ENCODE measurements at regions not wholly inside any gene's neighbourhood (a gene's known extent, or its start where the extent isn't known, plus 50 kb on each side); places are given as distances from the start of the nearest gene placed in this dataset.

DNA sequence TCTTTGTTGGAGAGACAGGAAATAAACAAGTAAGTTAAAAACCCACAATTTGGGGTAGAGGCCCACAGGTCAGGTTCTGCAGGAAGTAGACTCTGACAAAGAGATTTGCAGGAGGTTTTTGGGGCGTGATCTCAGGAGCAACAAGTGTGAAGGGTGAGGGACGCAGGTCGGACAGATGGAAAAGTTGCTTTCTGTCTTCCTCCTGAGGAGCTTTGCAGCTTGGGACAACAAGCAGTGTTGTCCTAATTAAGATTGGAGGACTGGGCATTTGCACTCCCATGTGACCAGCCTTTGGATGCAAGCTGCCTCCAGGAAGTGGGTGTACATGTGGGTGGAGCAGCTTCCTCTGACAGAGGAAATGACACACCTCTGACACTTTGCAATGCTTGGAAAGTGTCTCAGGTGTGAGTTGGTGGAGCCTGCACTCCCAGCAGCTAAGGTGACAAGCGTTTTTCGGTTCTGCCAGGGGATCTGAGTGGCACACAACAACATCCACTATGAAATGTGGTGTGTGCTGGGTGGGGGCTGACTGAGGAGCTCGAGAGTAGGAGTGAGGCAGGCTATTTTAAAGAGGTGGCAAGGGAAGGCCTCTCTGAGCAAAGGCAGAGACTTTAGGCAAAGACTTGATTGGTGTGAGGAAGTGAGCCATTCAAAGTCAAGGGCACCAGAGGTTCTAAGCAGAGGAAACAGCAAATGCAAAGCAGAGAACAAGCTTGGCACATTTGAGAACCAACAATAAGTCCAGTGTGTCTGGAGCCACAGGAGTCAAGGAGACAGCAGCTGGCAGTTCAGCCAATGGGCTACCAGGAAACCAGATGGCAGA, 339.8 kb upstream of the GATB start:
- ATAC-seq (no peak), DNase-seq (ENCODE audit: low spot score) (no peak)

DNA sequence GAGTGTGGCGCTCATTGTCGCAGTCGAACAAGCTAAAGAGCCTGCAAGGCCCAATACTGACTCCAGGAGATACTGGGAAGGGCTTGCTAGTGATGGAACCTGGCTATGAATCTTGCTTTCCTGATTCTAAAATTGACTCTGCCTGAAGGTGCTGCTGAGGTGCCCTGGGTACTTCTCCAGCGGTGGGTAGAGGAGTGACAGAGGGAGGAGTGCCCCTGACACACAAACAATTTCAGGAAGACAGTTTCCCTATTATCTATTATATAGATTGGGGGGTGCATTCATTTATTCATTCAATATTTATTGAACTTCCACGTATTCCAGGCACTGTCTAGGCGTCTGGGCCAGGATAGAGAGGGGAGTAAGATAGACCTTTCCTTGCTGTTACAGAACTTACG, 339.2 kb upstream of the GATB start:
- DNase-seq (ENCODE audit: low spot score), result no peak
- ATAC-seq, result no peak

DNA sequence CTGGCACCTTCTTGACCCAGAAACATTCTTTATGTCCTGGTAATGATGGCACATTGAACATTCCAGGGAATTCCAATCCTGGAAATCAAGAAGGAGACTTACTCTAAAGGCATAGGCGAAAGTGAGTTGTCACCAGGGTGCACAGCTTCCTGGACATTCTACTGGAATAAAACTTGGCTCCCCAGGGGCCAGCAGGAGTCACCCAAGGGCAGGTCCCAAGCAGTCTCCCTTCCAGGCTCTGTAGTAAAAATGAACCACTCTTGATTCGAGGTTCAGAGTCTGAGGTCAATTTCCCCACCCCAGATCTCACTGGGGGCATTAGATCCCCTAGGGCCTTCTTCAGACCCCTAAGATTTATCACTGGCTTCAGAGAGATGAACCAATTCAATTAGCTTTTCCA, 338.7 kb upstream of the GATB start:
- ATAC-seq (no peak), DNase-seq (ENCODE audit: low spot score) (no peak)

DNA sequence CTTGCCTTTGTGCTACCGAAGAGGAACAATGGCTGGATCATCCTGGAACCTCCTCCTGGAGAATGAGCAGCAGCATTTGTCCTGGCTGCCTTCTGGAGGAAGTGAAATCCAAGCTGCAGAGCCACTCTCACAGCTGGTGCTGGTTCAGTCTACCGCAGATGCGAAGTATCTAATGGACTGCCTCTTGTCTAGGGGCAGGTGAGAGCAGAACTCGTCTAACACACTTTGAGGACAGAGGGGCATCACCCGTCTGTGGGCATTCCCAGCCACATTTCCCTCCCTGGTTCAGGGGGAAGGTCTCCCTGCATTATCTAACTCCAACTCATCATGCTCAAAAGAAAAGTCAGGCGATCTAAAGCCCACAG, 338.2 kb upstream of the GATB start:
- DNase-seq (ENCODE audit: low spot score) (no peak), ATAC-seq (no peak)

DNA sequence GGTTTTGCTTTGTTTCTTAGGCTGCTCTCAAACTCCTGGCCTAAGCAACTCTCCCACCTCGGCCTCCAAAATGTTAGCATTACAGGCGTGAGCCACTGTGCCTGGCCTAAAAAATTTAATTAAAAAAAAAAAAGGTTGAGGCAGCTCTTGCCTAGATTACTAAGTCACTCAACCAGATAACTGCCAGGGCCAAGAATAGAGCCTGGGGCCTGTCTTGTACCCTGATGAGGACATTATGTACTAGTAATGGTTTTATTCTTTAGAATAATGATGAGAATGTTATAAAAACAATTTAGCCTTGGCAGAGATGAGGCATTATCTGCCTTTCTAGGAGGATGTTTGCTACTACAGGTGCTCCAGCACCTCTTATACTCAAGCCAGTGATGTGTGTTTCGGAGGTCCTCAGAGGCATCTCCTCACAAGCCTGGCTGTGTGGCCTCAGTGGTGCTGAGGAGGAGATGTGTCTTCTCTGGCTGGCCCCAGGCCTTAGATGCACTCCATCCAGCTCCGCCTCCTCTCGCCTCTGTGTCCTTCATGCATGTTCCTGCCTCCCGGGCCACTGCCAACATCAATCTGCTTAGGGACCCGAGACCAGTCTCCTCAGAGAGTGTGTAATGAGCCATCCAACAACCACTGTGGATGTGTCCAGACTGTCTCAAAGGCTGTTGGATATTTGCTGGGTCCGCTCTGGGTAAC, 337.7 kb upstream of the GATB start:
- ATAC-seq (no peak), DNase-seq (ENCODE audit: low spot score) (no peak)

DNA sequence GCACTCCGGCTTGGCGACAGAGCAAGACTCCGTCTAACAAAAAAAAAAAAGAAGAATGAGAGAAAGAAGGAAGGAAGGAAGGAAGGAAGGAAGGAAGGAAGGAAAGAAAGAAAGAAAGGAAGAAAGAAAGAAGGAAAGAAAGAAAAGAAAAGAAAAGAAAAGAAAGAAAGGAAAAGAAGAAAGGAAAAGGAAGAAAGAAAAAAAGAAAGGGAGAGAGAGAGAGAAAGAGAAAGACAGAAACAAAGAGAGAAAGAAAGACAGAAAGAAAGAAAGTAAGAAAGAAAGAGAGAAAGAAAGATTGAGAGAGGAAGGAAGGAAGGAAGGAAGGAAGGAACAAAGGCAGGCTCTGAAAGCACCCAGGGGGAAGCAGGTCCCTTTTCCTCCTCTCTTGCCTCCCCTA, 336.6 kb upstream of the GATB start:
- ATAC-seq, result no peak
- no peak for DNase-seq (ENCODE audit: low spot score)

DNA sequence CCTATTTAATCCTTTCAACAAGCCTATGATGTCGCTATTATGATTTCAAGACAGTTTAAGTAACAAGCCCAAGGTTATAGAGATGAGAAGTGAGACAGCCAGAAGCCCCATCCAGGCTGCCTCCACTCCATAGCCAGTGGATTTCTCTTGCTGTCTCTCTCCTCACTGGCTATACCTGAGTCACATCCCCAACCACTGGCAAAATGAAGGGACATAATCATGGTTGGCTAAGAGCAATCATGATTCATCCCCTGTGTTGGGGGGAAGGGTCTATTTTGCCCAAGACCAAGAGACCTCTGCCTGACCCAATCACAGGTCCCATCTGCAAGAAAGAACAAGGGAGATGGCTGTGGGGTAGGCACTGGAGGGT, 334.9 kb upstream of the GATB start:
- DNase-seq (ENCODE audit: low spot score) (no peak), ATAC-seq (no peak)

DNA sequence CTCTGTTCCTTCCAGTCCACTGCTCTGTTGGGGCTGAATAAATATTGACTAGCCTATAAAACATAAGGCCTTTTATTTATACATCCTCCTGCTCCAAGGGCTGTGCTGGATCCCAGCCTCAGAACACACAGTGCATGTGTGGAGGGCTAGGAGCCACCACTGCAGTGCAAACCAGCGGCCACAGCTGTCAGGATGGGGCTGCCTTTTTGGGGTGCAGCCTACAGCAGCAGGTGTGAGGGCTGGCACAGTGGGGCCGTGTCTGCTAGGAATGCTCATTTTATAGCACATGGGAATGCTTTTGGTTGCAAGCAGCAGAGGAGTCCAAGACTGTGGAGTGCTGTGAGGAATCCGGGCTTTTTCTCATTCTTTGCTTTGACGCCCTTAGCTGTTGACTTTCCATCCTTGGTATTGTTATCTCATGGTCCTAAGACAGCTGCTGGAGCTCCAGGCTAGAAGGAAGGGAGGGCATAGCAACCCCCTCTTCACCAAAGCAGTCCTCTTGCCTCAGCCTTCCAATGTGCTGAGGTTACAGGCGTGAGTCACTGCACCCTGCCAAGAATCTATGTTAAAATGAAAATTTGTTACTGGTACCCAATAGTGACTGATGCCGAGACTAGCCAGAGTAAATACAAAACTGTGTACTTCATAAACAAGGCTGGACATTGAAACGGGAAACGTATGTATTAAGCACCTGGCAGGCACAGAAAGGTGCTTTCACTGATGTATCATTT, 334.3 kb upstream of the GATB start:
- DNase-seq (ENCODE audit: low spot score) (no peak), ATAC-seq (no peak)

DNA sequence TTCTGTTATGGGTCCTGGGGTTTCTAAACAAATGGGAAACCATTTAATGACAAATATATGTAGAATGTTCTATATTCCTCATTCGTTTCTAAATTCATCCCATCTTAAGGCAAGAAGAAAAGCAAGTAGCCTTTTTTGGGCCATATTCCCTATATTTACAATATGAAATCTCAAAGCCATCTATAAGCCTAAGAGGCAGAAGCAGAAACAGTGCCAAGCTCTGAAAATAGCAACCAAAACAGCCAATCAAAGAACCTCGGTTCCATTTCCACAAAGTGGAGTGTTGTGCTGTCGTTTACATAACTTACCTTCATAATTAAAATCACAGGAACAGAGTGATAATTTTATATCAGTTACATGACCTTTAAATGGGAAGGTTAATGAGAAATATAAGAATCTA, 330.6 kb upstream of the GATB start:
- ATAC-seq (no peak), DNase-seq (ENCODE audit: low spot score) (no peak)

DNA sequence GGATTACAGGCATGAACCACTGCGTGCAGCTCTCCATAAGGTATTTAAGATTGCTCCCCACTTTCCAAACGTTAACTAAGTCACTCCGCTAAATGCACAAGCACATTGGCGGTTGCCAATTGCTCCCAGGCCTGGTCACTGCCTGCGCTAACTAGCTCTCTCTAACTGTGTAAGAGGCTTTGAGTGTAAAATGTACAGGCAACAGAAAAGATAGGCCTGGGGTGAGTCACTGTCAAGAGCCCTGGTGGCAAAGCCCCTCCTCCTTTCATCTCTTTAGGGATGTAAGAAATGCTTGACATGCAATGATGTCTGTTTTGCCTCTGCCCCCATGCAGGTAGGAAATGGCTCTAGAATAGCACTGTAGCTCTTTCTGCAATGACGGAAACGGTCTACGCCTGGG, 329.7 kb upstream of the GATB start:
- DNase-seq (ENCODE audit: low spot score) (no peak), ATAC-seq (no peak)

DNA sequence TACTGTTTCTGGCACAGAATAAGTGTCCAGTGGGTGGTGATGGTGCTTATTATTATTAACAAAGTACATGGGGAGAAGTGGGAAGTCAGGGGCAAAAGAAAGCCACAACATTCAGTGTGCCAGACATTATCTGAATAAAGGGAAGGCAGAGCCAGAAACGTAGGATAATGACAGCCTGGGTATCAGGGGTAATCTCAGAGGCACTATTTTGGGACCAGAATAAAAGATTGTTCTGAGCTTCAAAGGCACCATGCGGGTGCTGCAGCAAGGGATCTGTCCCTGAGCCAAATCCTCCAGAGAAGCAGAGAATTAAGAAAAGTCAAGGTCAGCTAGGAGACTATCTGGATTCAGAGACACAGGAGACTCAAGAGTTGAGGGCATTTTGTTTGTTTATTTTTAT, 328.8 kb upstream of the GATB start:
- no peak for DNase-seq (ENCODE audit: low spot score)
- no peak for ATAC-seq

DNA sequence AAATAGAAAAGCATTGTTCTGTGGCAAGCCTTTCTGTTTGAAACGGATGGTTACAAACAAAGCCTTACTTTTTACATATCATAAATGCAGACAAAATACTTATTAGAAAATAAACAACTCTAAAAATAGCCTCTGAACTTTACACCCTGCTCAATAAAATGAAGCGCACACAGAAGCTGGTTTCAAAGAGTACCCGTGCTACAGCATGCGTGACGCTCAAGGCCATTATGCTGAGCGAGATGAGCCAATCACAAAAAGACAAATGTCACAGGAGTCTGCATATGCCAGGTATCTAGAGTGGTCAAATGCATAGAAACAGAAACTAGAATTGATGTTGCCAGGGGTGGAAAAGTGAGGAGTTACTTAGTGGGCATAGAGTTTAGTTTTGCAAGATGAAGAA, 326.5 kb upstream of the GATB start:
- ATAC-seq (peak; percentile 44), DNase-seq (ENCODE audit: low spot score) (no peak)

DNA sequence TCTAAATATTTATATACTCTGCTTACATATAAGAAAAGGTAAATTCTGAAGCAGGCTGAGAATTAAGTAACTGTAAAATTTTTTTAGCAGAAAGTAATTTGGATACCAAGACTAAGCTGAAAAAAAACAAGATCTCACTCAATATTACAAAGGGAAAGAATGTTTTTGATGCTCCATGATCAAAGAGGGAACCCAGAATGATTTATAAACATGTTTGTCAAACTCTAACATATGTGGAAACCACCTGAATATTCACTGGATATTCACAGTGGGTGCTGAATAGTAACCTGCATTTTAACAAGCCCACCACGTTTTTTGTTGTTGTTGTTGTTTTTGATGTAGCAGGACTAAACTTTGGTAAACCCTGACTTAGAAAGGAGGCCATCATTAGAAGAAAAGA, 324.9 kb upstream of the GATB start:
- no peak for DNase-seq (ENCODE audit: low spot score)
- no peak for ATAC-seq

DNA sequence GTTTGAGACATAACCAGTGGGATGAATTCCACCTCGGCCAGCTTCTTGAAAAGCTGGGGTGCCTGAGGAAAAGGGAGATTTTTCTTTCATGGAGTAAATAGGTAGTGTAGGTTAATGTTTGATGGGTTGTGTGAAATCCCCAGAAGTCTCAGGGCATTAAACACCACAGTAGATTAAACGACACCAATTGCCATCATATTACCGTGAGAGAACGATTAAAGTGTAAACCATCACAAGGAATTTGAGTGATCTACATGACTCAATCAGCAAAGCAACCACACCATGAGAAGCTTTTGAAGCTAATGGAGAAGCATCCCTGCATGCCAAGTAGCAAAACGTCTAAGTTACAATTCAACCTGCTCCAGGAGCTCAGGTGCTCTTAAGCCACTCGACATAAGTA, 322.5 kb upstream of the GATB start:
- ATAC-seq (no peak), DNase-seq (ENCODE audit: low spot score) (no peak)

DNA sequence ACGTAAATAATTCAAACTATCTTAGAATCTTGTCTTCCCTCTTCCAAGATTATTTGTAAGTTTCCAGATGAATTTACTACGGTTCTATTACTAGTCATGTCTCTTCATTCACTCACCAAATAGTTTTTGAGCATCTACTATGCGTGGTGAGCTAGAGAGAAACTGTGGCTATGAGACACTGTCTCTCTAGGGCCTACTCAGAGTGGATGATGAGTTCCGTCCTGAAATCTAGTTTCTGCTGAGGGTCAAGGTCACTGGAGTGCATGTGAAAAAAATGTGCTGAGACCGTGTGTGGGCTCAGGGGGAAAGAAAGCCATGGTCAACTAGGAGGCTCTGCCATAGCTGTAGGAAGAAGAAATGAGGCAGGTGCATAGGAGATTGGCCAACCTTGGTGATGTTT, 320.2 kb upstream of the GATB start:
- no peak for ATAC-seq

DNA sequence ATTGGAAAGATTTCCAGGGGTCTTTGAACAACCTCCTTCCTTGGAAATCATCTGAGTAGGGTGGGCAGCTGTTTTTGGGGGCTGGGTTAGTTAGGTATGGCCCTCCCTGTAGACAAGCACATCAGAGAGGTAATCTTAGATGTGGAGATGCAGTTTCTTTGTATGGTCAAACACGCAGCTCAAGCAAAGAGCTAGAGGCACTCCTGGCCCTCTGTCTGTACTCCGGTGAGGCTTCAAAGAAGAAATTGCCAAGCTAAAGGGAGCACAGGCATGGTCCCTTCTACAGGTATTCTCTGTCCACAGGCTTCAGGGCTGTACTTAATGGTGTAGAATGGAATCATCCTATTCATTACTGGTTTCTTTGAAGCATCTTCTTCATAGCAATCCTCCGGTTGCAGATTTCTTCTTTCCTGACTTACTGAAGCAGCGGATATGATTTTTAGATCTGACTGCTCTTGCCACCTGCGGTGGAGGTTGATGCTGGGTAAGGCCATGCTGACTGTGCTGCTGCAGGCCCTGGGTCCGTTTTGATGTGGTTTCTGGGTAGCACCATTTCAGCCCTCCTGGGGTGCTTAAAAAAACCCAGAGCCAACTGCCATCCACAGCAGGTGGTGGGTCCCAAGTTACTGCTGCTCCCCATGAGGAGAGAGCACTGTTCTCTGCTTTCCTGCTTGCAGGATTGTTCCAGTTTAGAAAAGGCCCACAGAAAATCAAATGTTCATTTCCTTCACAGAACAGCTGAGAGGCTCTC, 318.9 kb upstream of the GATB start:
- ATAC-seq (no peak), DNase-seq (ENCODE audit: low spot score) (no peak)

More for the DNA sequence above, 320.2 kb upstream of the GATB start:
- no peak for DNase-seq (ENCODE audit: low spot score)

DNA sequence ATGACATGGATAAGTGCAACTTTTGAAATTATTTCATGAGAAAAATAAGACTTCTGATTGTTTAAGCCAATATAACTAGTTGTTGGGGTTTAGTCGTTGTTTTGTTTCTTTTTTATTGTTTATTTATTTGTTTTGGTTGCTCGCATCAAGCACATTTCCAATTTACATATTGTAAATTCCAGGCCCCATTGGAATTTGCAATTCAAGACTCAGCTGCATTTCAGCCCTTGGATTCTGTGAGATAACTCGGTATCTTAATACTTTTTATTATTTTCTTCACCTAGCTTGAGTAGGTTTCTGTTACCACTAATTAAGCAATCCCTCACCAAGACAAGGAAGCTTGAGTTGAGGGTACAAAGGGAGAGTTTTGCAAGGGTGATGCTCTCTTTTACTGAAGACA, 318.3 kb upstream of the GATB start:
- ATAC-seq (no peak), DNase-seq (ENCODE audit: low spot score) (no peak)

DNA sequence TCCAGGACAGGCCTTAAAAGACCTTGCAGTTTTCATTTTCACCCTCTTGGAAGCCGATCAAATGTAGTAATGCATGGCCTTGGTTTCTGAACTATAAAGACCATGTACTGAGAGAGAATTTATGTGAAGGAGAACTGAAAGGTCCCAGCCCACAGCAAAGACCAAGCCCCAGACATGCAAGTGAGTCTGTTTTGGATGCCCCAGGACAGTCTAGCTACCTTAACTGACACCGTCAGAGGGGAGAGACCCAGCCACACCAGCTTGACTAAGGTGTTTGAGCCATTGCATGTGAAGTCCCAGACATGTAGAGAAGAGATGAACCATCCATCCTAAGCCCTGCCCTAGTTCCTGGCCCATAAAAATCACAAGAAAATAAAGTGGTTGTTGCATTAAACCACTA, 316.8 kb upstream of the GATB start:
- DNase-seq (ENCODE audit: low spot score) (no peak), ATAC-seq (no peak)

DNA sequence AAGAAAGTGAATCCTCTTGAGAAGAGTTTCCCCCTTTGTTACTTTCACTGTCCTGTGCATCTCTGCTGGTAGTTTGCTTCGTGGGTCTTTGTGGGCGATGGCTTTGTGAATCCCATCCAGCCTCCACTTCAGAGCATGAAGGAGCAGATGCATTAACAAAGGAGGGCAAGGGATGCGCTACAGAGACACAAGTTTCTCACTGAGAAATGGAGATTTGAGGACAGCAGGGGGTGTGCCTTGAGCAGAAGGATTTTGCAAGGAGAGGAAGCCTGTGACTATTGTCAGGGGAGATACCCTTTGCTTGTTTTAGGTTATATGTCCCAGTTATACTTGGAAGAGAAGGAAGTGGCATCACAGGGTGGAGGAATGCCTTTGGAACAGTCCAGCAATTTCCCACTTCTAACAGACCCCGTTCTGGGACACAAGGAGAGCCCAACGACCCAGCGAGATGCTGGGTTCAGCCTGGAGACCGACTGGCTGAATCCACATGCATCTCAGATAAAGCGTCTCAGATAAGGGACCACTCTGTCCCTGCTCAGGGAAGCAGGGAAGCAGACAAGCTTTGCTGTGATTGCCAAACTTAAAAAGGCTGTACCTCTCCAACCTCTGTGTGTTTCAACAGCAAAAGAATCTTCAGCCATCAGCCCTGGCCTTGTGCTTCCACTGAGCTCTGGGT, 314.6 kb upstream of the GATB start:
- ATAC-seq (no peak), DNase-seq (ENCODE audit: low spot score) (no peak)

DNA sequence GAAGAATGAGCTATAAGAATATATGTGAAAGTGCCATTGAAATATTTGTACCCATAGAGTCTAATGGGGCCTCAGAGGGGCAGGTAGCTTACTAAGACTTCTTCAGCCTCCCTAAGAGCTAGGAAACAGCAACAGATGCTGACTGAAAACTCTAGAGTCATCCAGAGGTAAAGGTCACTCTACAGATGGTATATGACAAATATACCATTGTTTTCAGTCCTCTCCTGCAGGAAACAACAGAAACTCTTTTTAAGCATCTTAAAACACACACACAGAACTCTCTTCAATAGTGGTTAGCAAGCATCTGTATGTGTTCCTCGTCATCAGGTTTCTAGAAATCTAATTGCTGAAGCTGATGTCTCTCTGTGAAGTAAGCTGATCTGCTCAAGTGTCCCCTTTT, 313.8 kb upstream of the GATB start:
- ATAC-seq, result no peak
- no peak for DNase-seq (ENCODE audit: low spot score)

DNA sequence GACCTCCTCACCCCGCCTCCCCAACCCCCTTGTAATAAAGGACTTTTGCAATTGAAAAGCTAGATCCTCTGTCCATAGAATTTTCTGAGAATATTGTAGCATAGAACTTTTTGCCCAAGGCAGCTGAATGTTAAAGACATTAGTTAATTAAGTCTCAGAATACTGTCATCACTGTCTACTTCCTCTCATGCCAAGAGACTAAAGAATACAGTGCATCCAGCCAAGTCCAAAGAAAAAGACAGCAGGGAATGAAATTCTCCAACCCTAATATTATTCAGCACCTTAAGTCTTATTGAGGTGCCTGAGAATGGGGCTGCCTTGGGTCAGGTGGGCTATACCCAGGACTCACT, 313.3 kb upstream of the GATB start:
- DNase-seq (ENCODE audit: low spot score) (no peak), ATAC-seq (no peak)

Measured in left lobe of liver (tissue), 2 donors.